ENCODE measurements at regions not wholly inside any gene's neighbourhood (a gene's known extent, or its start where the extent isn't known, plus 50 kb on each side); places are given as distances from the start of the nearest gene placed in this dataset.

GRCh38 chr12:74317078-74317601 lies 220.5 kb upstream of the ATXN7L3B start:
- intact Hi-C loops (cut with DNase I; ENCODE audit: low total_unique reads) = no loop called here
- DNase-seq (ENCODE audit: low spot score in 2 of 2) = no peak
- WGBS, 2 donors = 8 to 11% methylated on average over 2 of the region's 2 CpGs
- no peak for TF ChIP-seq CTCF (IDR thresholded peaks at IDR 0.05)
- TF ChIP-seq POLR2A (IDR thresholded peaks at IDR 0.05) = no peak
- no peak overlapping the region for H3K4me3 ChIP-seq (ENCODE audit: low read depth, poor library complexity, severe bottlenecking)

- 62 to 63% methylated on average over 1 of the region's 1 CpG for WGBS, 2 donors
- no peak overlapping the region for H3K4me3 ChIP-seq (ENCODE audit: low read depth, poor library complexity, severe bottlenecking)
- intact Hi-C loops (cut with DNase I; ENCODE audit: low total_unique reads) = no loop called here
- DNase-seq (ENCODE audit: low spot score in 2 of 2) = no peak
- TF ChIP-seq POLR2A (IDR thresholded peaks at IDR 0.05) (no peak), CTCF (IDR thresholded peaks at IDR 0.05) (no peak)
These were observed 219.9 kb upstream of the ATXN7L3B start for GRCh38 chr12:74317741-74318140.

GRCh38 chr12:74319886-74320285 lies 217.7 kb upstream of the ATXN7L3B start:
- intact Hi-C loops (cut with DNase I; ENCODE audit: low total_unique reads) = no loop called here
- H3K4me3 ChIP-seq (ENCODE audit: low read depth, poor library complexity, severe bottlenecking) = no peak overlapping the region
- TF ChIP-seq POLR2A (IDR thresholded peaks at IDR 0.05) = no peak
- no peak for TF ChIP-seq CTCF (IDR thresholded peaks at IDR 0.05)
- no peak for DNase-seq (ENCODE audit: low spot score in 2 of 2)
- 81 to 83% methylated on average over 5 of the region's 5 CpGs for WGBS, 2 donors

- 62 to 66% methylated on average over 6 of the region's 6 CpGs for WGBS, 2 donors
- H3K4me3 ChIP-seq (ENCODE audit: low read depth, poor library complexity, severe bottlenecking) = no peak overlapping the region
- TF ChIP-seq CTCF (IDR thresholded peaks at IDR 0.05) (no peak), POLR2A (IDR thresholded peaks at IDR 0.05) (no peak)
- no peak for DNase-seq (ENCODE audit: low spot score in 2 of 2)
- intact Hi-C loops (cut with DNase I; ENCODE audit: low total_unique reads) = no loop called here
These were observed 216.3 kb upstream of the ATXN7L3B start for GRCh38 chr12:74321381-74321780.

GRCh38 chr12:74322792-74323191 lies 214.8 kb upstream of the ATXN7L3B start:
- TF ChIP-seq POLR2A (IDR thresholded peaks at IDR 0.05) (no peak), CTCF (IDR thresholded peaks at IDR 0.05) (no peak)

GRCh38 chr12:74328623-74329022 lies 209.0 kb upstream of the ATXN7L3B start:
- no peak overlapping the region for H3K4me3 ChIP-seq (ENCODE audit: low read depth, poor library complexity, severe bottlenecking)
- 54 to 56% methylated on average over 2 of the region's 2 CpGs for WGBS, 2 donors
- intact Hi-C loops (cut with DNase I; ENCODE audit: low total_unique reads) = no loop called here
- no peak for DNase-seq (ENCODE audit: low spot score in 2 of 2)
- no peak for TF ChIP-seq CTCF (IDR thresholded peaks at IDR 0.05)
- TF ChIP-seq POLR2A (IDR thresholded peaks at IDR 0.05) = no peak

More at GRCh38 chr12:74322792-74323191, 214.8 kb upstream of the ATXN7L3B start:
- DNase-seq (ENCODE audit: low spot score in 2 of 2) = no peak
- intact Hi-C loops (cut with DNase I; ENCODE audit: low total_unique reads) = no loop called here
- 57 to 58% methylated on average over 2 of the region's 2 CpGs for WGBS, 2 donors
- H3K4me3 ChIP-seq (ENCODE audit: low read depth, poor library complexity, severe bottlenecking) = no peak overlapping the region
